IPS-NIHi11 (cell line): ENCODE measurements at regions not wholly inside any gene's neighbourhood (a gene's known extent, or its start where the extent isn't known, plus 50 kb on each side); places are given as distances from the start of the nearest gene placed in this dataset.
A peak's percentile ranks its signal among the peaks of the same experiment; 100 is the strongest.
"Not testable (repeated sequence)": the region's sequence is repeated elsewhere in the genome, so short reads cannot be mapped to it uniquely, and the experiment has no call there.

Experiments
- DNase-seq: peaks from one replicate; pipeline ENCODE4 v3.0.0; 2012; ENCODE audit warnings: mixed read lengths, low spot score

GRCh38 chr1:101420406-101420805 is 183.6 kb downstream of the S1PR1 start:
- DNase-seq: no peak

GRCh38 chr1:101428083-101428482 is 191.3 kb downstream of the S1PR1 start:
- not testable (repeated sequence) for DNase-seq

GRCh38 chr1:101428562-101428961 is 191.7 kb downstream of the S1PR1 start:
- no peak for DNase-seq

- no peak for DNase-seq
Observed at GRCh38 chr1:101431956-101432510, 195.2 kb downstream of the S1PR1 start.

- DNase-seq: no peak
Observed at GRCh38 chr1:101435831-101436511, 199.2 kb downstream of the S1PR1 start.

- DNase-seq: no peak
Observed at GRCh38 chr1:101437800-101438199, 201.0 kb downstream of the S1PR1 start.

GRCh38 chr1:101438359-101438758 is 201.5 kb downstream of the S1PR1 start:
- DNase-seq: peak; percentile 19

- no peak for DNase-seq
Observed at GRCh38 chr1:101440485-101440884, 203.7 kb downstream of the S1PR1 start.

GRCh38 chr1:101444381-101444780 is 207.6 kb downstream of the S1PR1 start:
- DNase-seq: no peak

- no peak for DNase-seq
Observed at GRCh38 chr1:101444873-101445618, 208.2 kb downstream of the S1PR1 start.

GRCh38 chr1:101448018-101448417 is 211.2 kb downstream of the S1PR1 start:
- DNase-seq: no peak

- DNase-seq: not testable (repeated sequence)
Observed at GRCh38 chr1:101450691-101451090, 213.9 kb downstream of the S1PR1 start.

GRCh38 chr1:101451888-101452287 is 215.1 kb downstream of the S1PR1 start:
- no peak for DNase-seq

- no peak for DNase-seq
Observed at GRCh38 chr1:101452825-101453224, 216.0 kb downstream of the S1PR1 start.

GRCh38 chr1:101453844-101454243 is 217.0 kb downstream of the S1PR1 start:
- DNase-seq: no peak

GRCh38 chr1:101455166-101455565 is 218.3 kb downstream of the S1PR1 start:
- DNase-seq: no peak

- no peak for DNase-seq
Observed at GRCh38 chr1:101460739-101461138, 223.9 kb downstream of the S1PR1 start.

- DNase-seq: no peak
Observed at GRCh38 chr1:101463195-101463594, 226.4 kb downstream of the S1PR1 start.

- DNase-seq: no peak
Observed at GRCh38 chr1:101465941-101466340, 229.1 kb downstream of the S1PR1 start.

GRCh38 chr1:101474039-101474665 is 237.3 kb downstream of the S1PR1 start:
- peak; percentile 49 for DNase-seq

- no peak for DNase-seq
Observed at GRCh38 chr1:101476541-101476940, 239.7 kb downstream of the S1PR1 start.

GRCh38 chr1:101479945-101480344 is 243.1 kb downstream of the S1PR1 start:
- no peak for DNase-seq

- no peak for DNase-seq
Observed at GRCh38 chr1:101482306-101482705, 245.5 kb downstream of the S1PR1 start.
